22Rv1 (cell line): ENCODE measurements at regions not wholly inside any gene's neighbourhood (a gene's known extent, or its start where the extent isn't known, plus 50 kb on each side); places are given as distances from the start of the nearest gene placed in this dataset.

Experiments
- H3K27ac ChIP-seq: fragments of 450-650 bp; 2 replicates; pipeline ENCODE4 v1.5.1; 2017
- CTCF ChIP-seq: fragments of 450-650 bp; IDR thresholded peaks from 2 replicates; pipeline ENCODE4 v1.5.1; 2017; ENCODE audit warnings: mild to moderate bottlenecking
- ZFX ChIP-seq: fragments of 450-650 bp; IDR thresholded peaks from 2 replicates; pipeline ENCODE4 v1.6.1; 2017; ENCODE audit warnings: antibody characterized with exemption, borderline replicate concordance

DNA sequence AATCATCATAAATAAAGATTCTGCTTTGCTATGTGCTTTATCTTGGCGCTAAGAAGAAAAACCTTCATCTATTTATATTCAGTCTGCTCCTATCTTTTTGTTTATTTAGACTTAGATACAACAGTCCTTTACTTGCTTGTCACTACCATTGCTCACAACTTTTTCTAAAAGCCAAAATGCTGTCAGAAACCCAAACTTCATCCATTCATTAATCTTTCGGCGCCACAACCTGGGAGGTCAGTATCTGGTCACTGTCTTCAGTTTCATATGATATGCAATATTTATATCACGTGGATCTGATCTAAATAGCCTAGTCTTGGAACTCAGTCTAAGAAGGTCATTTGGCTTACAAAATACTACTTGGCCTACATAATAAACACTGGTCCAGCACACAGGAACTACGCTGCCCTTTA lies 159.3 kb upstream of the TARS1 start:
- TF ChIP-seq CTCF (no peak), ZFX (no peak)
- no peak overlapping the region for H3K27ac ChIP-seq

DNA sequence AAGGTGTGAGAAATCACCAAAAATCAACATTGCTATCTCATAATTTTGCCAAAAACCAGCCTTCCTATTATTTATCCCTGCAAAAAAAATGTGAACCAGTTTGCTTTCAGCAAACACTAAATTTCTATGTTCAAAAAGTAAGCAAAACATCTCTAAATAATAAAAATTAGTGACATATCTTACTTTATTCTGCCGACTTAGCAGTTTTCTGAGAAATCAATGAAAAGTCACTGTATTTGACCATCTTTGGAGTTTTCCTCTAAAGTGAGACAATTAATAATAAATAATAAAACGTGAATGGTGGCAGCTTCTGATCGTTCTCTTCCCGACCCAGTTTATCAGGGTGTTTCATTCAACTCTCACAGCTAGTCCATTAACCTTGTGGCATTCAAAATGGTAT lies 158.6 kb upstream of the TARS1 start:
- H3K27ac ChIP-seq = no peak overlapping the region
- no peak for TF ChIP-seq CTCF
- TF ChIP-seq ZFX = no peak

DNA sequence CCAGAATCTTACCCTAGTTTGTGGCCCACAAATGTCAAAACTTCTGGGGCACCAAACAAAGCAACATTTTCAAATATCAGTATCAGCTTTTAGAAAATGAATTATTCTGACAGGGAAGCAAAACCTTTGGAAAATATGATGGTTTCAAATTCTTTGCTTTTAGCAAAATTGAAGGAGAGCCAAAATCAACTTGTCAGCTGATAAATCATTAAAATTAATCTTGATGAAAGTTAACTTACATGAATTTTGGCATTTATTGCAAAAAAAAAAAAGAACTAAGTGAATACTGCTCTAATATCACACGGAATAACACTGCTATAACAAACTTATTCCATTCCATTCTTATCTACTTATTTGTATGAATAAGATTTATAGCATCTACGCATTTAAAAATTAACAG lies 158.1 kb upstream of the TARS1 start:
- no peak overlapping the region for H3K27ac ChIP-seq
- TF ChIP-seq ZFX (no peak), CTCF (no peak)

- TF ChIP-seq CTCF = no peak
- no peak for TF ChIP-seq ZFX
These were observed 157.5 kb upstream of the TARS1 start for GRCh38 chr5:33283243-33283642.

DNA sequence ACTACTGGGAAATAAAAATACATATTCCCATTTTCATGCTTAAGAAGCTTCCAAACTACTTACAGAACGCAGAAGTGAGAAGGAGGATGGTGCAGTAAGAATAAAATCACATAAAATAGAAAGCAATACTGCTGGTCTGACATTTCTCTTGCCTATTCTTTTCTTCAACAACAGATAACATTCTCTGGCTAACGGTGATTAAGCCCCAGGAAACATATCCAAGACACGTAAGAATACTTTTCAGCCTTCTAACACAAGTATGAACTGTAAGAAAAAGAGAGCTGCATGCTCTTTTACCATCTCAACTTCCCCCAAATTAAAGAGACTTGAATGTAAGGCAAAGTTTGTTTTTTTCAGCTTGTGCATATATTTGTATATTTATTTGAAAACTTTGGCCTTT lies 156.1 kb upstream of the TARS1 start:
- H3K27ac ChIP-seq = no peak overlapping the region
- TF ChIP-seq CTCF (no peak), ZFX (no peak)

More at GRCh38 chr5:33283243-33283642, 157.5 kb upstream of the TARS1 start:
- no peak overlapping the region for H3K27ac ChIP-seq

DNA sequence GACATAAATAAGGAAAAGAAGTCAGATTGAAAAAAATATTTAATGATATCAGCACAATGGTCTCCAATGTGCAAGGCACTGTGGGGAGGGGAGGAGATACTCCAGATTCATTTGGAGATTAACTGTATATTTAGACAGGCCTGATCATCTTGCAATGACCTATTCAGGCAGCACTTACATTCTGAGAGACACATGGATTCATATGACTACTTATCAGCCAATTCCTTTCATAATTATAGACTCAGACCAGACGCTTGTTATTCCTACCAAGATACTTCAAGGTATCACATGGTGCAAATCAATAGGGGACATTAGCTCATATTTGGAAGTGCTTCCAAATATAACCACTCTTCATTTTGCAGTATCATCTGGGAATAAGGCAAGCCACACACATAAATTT lies 153.5 kb upstream of the TARS1 start:
- no peak for TF ChIP-seq CTCF
- no peak for TF ChIP-seq ZFX
- no peak overlapping the region for H3K27ac ChIP-seq

GRCh38 chr5:33291216-33292000 lies 149.4 kb upstream of the TARS1 start:
- TF ChIP-seq ZFX (no peak), CTCF (no peak)
- no peak overlapping the region for H3K27ac ChIP-seq
